GM19372 (cell line): ENCODE measurements at regions not wholly inside any gene's neighbourhood (a gene's known extent, or its start where the extent isn't known, plus 50 kb on each side); places are given as distances from the start of the nearest gene placed in this dataset.

Experiments used
- ATAC-seq: cut with Tn5 transposase; IDR thresholded peaks from one replicate; pipeline ENCODE4 v1.9.1; 2021; ENCODE audit warnings: mild to moderate bottlenecking, low read depth, moderate library complexity; ENCODE audit not compliant: unreplicated experiment

DNA sequence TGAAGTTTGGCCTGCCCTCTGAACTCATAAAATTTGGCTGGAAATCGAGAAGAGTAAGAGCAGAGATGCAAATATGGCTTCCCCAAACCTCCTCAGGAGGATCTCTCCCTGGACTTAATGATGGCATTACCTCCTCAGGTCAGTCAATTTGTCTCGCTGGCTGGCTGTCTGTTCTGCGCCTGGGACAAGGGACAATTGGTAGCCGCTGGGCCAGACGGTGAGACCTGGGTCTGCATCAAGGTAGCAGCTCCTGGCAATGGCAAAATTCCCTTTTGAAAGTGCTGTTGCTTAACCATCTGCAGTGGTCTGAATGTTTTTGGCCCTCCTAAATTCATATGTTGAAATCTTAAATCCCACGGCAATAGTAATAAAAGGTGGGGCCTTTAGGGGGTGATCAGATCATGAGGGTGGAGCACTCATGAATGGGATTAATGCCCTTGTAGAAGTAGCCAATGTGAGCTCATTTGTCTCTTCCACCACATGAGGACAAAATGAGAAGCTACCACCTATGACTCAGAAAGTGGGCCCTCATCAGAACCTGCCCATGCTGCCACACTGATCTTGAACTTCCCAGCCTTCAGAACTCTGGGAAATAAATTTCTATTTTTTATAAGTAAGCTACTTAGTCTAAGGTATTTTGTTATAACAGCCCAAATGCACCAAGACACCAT lies 439.3 kb upstream of the KLF4 start:
- no peak for ATAC-seq

DNA sequence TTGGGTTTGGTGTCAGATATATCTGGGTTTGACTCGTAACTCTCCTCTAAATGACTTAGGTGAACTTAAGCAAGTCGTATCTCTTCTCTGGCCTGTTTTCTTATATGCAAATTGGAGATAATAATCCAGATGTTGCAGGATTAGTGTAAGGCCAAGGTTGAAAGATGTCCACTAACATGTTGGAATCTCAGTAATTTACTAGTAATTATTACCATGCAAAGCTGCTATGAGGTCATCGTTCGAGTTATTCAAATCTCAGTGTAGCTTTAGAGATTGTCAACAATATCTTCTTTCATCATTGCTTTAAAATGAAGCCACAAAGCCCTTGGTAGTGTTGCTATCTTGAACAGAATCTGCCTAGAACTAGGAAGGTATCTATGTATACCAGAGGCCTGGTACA lies 437.7 kb upstream of the KLF4 start:
- ATAC-seq = no peak

DNA sequence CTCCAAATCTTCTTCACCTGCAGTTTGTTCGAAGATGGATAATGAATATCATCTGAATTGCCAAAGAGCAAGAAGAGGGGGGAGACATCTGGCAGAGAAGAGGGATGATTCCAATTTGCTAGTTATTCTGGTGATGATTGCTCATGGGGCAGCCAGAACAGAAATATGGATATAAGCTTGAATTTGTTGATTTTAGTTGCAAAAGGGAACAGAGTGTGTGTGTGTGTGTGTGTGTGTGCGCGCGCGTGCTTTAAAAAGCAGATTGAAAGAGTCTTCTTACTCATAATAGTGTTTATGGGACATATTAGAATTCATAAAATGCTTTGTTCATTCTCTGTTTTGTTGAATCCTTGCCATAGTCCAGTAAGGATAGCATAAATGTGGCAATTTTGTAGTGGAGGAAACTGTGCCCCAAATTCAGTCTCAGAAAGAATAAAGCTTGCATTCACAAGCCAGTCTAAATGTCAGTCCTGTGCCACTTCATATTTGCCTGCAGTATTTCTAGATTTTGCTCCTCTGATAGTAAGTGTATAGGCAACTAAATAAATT lies 436.3 kb upstream of the KLF4 start:
- no peak for ATAC-seq

DNA sequence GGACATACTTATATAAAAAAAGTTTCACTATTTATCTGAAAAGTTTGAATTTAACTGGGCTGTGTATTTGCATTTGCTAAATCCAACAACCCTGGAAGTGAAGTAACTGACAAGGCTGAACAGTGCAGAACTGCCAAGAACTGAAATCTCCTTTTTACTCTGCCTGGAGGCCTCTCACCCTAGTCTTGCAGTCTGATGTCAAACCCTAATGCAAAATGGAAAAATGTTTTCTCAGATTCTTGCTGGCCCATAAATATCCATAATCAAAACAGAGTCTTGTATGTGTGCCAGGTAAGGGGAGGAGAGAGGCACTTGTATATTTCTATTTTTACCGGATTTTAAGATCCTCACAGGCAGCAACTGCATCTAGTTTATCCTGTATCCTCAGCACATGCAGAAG lies 432.7 kb upstream of the KLF4 start:
- no peak for ATAC-seq

DNA sequence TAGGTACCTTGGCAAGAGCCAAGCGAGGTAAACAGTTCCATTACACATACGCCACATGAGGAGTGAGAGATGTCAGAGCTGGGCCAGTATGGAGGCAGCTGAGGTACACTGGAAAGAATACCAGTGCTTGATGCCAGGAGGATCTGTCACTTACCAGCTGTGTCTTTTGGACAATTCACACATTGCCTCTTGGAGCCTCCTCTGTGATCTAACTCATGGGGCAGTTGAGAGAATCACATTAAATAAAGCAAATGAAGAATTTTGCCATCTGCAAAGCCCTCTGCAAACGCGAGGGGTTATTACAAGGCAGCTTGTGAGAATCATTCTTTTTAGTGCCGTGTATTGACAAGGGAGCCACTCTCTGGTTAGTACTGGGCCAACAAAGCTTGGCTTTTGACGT lies 429.7 kb upstream of the KLF4 start:
- no peak for ATAC-seq

DNA sequence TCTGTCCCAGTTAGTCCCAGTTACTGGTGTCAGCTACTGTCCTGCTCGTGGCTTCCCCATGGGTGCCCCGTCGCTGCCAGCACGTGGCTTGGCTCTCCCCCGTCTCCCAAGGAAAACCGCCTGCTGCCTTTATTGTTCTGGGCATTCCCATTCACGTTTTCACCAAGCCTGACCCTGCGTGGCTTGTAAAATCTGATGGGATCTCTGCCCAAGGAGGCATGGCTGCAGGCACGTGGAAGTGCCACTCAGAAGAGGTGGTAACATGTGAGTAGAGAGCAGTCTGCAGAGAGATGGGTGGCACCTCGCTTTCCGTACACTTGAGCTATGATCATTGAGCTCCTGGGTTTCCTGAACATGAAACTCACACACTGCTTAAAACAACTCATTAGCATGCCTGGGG lies 429.2 kb upstream of the KLF4 start:
- no peak for ATAC-seq

DNA sequence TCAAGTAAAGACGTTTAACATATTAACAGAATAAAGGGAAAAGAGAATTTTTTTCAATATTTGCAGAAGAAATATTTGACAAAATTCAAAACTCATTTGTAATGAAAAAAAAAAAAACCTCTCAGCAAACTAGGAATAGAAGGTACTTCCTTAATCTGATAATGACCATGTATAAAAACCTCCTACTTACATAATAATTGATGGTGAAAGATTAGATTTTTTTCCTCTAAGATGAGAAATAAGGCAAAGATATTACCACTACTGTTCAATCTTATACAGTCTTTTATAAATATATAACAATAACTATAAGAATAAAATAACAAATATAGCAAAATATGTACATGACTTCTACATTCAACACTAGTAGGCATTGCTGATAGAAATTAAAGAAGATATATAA lies 424.6 kb upstream of the KLF4 start:
- no peak for ATAC-seq

DNA sequence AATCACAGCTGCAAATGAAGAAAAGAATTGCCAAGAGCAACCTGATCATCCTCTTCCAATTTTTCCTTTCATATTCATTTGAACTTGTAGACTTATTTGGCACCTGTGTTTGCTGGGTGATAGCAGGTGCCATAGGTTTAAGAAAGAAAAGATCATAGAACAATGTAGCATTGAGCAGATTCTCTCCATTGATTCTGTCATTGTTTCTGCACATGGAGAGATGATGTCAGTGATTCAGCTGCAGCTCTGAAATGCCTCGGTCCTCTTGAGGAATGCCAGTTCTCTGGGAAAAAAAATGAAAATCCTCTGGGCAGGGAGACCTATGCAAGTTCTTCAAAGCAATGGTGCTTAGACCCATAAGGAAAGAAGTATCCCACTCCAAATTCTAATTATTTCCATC lies 418.1 kb upstream of the KLF4 start:
- ATAC-seq = no peak

DNA sequence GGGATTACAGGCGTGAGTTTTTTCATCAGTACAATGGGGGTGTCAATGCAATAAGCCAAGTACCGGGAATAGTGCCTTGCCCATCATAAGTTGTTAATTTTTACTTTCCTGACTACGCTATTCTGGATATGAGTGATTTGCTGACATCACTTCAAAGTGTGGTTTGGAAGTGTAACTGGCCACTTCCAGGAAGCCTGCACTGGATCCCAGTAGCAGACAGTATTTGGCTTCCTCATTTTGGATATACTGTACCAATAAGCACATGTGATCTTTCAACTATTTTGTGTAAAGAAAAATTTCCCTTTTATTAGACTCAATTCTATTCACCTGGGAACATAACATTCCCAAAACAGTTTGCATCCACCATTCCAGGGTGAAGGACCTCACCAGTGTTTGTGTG lies 417.7 kb upstream of the KLF4 start:
- ATAC-seq = no peak

DNA sequence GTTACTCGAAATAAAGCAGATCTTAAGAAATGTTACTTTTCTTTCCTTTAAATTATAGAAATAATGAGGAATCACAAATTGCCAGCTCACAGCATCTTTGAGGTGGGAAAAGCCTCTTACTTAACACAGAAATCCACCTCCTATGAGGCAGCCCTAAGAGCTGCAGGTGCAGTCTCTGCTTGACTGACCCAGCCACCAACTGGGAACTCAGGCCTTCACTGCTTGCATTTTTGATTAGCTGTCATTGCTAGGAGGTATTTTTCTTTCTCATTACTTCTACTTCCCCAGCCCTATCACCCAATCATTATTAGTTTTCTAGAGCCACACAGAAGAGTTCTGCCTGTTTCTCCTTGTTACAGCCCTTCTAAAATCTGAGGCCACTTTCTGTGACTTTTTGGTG lies 416.5 kb upstream of the KLF4 start:
- no peak for ATAC-seq

DNA sequence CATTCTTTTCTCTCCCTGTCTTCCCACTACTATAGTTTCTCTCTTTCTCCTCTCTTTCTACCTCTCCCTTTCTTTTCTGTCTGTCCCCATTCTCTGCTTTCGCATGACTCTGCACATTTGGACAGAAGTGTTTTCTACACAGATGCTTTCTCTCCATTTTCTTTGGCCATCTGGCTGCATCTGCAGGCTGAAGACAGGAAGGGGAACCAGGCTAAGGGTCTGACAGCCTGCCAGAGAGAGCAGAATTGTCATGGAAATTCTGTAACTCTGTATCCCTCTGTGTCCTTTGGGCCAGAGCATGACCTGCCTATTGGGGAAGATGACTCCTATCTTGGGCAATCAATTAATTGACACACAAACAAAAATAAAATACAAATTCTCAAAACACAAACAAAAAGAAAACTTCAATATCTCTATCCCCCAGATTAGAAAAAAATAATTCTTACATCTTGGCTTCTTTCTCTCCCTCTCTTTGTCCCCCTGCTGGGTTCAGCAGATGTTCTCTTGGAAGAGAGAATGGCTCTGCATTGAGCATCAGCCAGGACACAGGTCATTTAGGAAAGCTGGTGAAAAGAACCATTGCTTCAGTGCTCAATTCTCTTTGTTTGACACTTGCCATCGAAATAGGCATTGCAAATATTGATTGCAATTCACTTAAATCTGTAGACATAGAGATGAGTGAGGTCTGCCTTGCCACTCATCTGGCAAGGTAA lies 415.9 kb upstream of the KLF4 start:
- no peak for ATAC-seq

DNA sequence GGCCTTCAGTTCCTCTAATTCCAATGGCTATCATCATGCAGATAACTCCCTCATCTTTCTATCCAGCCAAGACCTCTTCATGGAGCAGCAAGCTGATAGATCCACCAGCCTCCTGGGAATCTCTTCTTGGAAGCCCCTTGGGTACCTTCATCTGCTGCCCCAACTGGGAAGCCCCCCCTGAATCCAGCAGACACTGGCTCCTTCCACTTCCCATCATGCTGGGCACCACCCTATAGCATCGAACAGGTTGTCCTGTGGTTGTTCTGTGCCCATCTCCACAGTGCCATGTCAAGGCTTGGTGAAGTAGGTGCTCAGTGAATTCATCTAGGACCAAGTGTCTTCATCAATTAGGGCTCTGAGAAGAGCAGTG lies 410.4 kb upstream of the KLF4 start:
- ATAC-seq = no peak

DNA sequence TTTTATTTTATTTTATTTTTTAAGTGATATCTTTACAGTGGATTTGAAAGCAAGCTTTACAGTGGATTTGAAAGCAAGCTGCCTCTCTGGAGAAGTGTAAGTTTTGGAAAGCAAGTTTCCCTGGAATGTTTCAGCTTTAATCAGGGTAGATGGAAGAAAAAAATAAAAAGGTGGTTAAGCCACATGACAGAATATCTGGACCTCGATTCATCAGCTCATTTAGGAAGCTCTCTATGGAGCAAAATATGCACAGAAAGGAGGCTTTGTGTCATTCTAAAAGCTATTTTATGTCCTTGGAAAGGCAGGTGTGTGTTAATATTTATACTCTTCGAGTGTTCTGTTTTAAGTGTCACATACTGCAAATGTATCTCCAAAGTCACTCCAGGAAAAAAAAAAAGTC lies 409.2 kb upstream of the KLF4 start:
- ATAC-seq = no peak

DNA sequence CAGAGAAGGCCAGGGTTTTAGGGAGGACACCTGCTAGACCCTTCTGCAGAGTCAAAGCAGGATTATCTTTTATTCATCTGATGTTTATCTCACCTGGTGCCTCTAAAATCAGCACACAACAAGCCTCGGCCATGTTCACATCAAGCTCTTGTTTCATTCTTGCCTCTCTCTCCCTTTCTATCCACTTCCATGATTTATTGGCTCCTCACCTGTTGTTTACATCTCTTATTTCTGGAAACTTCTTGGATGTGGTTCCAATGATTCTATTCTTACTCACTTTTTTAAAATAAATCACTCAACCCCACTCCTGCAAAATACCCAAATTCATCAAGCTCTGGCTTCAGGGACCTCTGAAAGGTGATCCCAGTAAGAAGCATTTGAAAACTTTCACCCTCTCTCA lies 407.0 kb upstream of the KLF4 start:
- no peak for ATAC-seq

DNA sequence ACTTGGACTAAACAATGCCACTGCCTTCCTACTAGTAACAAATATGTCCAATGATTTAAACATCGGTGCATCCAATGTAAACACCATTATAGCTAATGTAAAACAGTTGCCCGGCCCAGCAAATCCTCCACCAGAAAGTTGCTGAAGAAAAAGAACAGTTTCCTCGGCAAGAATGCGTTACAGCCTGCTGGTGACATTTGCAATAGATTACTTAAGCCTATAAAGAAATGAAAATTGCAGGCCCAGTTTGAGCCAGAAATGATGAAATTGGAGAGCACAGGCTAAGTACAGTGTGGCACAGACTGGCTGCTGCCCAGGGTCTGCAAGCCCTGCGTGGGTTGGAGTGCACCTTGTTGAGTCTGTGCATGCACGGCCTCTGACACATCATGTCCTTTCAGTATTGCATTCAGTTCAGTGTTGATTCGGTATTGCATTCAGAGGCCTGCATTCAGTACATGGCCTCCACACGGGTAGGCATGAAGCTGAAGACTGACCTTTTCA lies 406.0 kb upstream of the KLF4 start:
- ATAC-seq = no peak

DNA sequence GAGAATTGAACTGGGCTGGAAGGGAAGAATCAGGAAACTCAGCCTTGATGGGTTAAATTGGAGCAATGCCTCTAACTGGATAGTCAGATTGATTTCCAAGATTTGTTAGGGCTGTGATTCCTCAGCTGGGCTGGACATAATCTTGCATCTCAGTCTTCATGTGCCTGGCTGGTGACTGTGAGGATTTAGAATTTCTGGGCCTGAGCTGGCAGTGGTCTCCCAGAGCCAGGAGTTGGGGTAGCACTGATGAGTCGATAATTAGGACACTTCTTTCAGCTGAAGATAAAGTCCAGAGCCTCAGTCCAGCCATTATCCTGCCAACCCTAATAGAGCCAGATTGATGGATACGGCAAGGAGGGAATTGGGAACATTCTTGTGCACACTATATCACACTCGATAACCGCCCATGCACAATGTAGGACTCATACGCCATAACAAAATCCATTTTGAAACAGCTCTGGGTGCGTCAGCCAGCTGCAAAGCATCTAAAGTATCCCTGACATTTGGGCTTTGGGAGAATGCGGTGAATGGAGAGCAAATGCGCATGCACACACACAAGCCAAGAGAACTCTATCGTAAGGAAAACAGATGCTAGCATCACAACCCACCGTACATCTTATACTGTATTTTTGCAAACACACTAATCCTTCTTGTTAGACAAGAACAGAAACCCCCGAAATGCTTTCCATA lies 405.1 kb upstream of the KLF4 start:
- no peak for ATAC-seq

DNA sequence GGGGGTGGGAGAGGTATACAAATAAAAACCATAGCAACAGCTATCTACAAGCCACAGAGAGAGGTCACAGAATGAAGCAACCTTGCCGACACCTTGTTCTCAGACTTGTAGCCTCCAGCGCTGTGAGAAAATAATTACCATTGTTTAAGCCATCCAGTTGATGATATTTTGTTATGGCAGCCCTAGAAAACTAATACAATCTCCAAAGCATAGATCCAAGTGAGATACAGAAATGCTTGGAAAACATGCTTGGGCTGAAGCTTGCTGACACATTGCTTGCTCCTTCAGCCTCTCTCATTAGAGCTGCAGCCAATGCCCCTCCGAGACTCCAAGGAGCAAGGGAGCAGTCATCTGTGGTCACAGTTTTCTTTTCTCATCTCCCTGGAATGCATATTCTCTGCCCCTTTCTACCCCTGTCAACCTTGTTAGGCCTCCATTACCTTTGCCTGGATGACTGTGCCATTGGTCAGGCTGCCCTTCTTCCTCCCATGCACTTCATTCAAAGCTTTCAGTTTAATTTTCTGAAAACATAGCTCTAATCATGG lies 401.4 kb upstream of the KLF4 start:
- no peak for ATAC-seq

DNA sequence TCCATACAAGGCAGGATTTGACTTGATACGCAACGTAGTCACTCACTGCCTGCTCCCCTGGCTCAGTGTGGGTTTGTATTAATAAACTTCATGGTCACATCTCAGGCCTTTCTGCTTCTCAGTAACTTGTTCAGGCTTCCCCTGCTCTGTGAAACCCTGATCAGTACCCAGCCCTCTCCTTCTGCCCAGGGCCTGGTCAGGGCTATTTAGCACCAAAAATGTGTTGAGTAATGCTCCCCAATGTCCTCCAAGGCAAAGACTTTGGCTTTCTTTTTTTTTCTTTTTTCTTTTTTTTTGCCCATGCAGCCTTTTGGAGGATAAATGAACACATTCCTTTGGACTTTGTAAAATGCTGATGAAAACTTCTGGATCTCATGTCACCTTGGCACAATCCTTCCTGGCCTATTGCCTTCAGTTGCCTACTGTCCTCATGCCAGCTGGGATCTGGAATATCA lies 399.2 kb upstream of the KLF4 start:
- ATAC-seq = no peak

DNA sequence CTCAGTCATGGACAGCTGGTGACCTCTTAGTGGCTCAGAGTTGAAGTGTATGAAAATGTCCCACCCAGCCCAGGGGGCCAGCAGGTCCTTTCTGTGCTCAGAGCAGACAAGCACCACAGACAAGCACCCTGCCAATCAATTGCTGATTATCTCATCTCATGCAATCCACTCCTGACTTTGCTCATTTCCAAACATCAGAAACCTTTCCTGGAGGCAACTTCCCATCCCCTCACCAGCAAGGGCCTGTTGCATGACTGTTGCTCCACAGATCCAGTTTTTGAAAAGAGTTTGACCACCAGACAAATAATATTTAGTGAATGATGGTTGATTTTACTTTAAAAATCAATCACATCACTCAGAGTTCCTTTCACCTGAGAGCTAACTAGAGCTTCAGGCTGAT lies 397.3 kb upstream of the KLF4 start:
- ATAC-seq = no peak

DNA sequence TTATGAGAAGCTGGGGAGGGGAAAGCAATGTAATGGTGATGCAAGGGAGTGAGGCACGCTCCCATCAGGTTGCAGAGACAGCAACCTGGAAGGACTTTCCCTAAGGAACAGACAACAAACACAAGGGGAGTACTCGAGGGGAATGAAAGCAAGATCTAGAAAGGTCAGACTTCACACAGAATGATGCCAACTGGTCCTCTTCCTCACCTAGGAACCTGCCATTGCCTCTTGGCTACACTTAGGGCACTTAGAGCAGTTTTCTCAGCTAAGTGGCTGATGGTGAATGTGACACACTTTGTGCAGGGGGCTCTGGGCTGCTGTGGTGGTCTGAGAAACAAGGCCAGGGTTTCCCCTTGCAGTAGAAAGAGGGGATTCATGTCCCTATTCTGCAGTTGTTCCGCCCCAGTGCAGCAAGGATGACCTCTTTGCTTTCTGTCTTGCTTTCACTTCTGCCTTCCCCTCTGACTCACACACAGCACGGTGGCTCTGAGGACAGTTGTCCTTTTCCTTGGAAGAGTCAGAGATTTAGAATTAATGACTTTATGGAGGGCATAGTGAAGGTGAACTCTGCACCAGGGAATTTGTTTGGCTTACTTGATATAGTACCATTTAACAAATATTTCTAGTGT lies 394.0 kb upstream of the KLF4 start:
- peak; percentile 82 for ATAC-seq
